HEK293T (cell line): ENCODE measurements at regions not wholly inside any gene's neighbourhood (a gene's known extent, or its start where the extent isn't known, plus 50 kb on each side); places are given as distances from the start of the nearest gene placed in this dataset.
"Not testable (repeated sequence)": the region's sequence is repeated elsewhere in the genome, so short reads cannot be mapped to it uniquely, and the experiment has no call there.

Source experiments
- CTCF ChIA-PET: fragments of 350-600 bp; formaldehyde crosslinking; extraction: SDS; loops from one replicate; lab custom pipeline; 2021; ENCODE audit warnings: antibody characterized with exemption, inconsistent platforms; lab: Yijun Ruan, JAX
- POLR2A ChIA-PET: fragments of 350-600 bp; formaldehyde crosslinking; extraction: SDS; loops from one replicate; lab custom pipeline; 2020; ENCODE audit warnings: antibody characterized with exemption, inconsistent platforms; lab: Yijun Ruan, JAX
- DNase-seq: peaks from one replicate; pipeline ENCODE4 v3.0.0; 2012; ENCODE audit warnings: mixed read lengths; ENCODE audit errors: extremely low spot score
- ARNT ChIP-seq: fragments of 450-650 bp; IDR thresholded peaks from 2 replicates; pipeline ENCODE4 v1.6.1; 2017; ENCODE audit warnings: mild to moderate bottlenecking
- BHLHE40 ChIP-seq: fragments of 450-650 bp; IDR thresholded peaks from 2 replicates; pipeline ENCODE4 v1.6.1; 2016; ENCODE audit warnings: mild to moderate bottlenecking, moderate library complexity, borderline replicate concordance
- CTBP1 ChIP-seq: fragments of 450-650 bp; IDR thresholded peaks from 2 replicates; pipeline ENCODE4 v1.6.1; 2016; ENCODE audit warnings: borderline replicate concordance
- ELF4 ChIP-seq: fragments of 450-650 bp; IDR thresholded peaks from 2 replicates; pipeline ENCODE4 v1.6.1; 2017; ENCODE audit warnings: antibody characterized with exemption
- FOXA1 ChIP-seq: fragments of 450-650 bp; IDR thresholded peaks from 2 replicates; pipeline ENCODE4 v1.6.1; 2016; ENCODE audit warnings: mild to moderate bottlenecking
- FOXK2 ChIP-seq: fragments of 450-650 bp; IDR thresholded peaks from 2 replicates; pipeline ENCODE4 v1.6.1; 2016; ENCODE audit warnings: mild to moderate bottlenecking
- FOXM1 ChIP-seq: fragments of 450-650 bp; IDR thresholded peaks from 2 replicates; pipeline ENCODE4 v1.6.1; 2017; ENCODE audit warnings: mild to moderate bottlenecking, borderline replicate concordance
- HDGF ChIP-seq: fragments of 450-650 bp; IDR thresholded peaks from 2 replicates; pipeline ENCODE4 v1.6.1; 2017; ENCODE audit warnings: antibody characterized with exemption, borderline replicate concordance
- L3MBTL2 ChIP-seq: fragments of 450-650 bp; conservative IDR thresholded peaks from 2 replicates; pipeline ENCODE4 v1.6.1; 2016; ENCODE audit warnings: mild to moderate bottlenecking
- LEF1 ChIP-seq: fragments of 450-650 bp; IDR thresholded peaks from 2 replicates; pipeline ENCODE4 v1.6.1; 2017; ENCODE audit warnings: mild to moderate bottlenecking, borderline replicate concordance
- NFRKB ChIP-seq: fragments of 450-650 bp; IDR thresholded peaks from 2 replicates; pipeline ENCODE4 v1.6.1; 2016; ENCODE audit warnings: mild to moderate bottlenecking, moderate library complexity
- PKNOX1 ChIP-seq: fragments of 450-650 bp; IDR thresholded peaks from 2 replicates; pipeline ENCODE4 v1.6.1; 2016
- SP1 ChIP-seq: fragments of 450-650 bp; IDR thresholded peaks from 2 replicates; pipeline ENCODE4 v1.6.1; 2017
- SUZ12 ChIP-seq: fragments of 450-650 bp; IDR thresholded peaks from 2 replicates; pipeline ENCODE4 v1.6.1; 2016; ENCODE audit warnings: mild to moderate bottlenecking
- TARDBP ChIP-seq: fragments of 450-650 bp; IDR thresholded peaks from 2 replicates; pipeline ENCODE4 v1.6.1; 2016
- ZNF384 ChIP-seq: fragments of 450-650 bp; IDR thresholded peaks from 2 replicates; pipeline ENCODE4 v1.6.1; 2016

GRCh38 chr2:144125751-144126150 is 394.2 kb downstream of the ZEB2 start:
- ChIA-PET POLR2A (no interaction called here), CTCF (interaction anchor here (0.6 kb wide), 1 partner anchor 409 kb away, joined by 3 read pairs; no protein-coding TSS in a partner anchor)
- TF ChIP-seq TARDBP (no peak), FOXK2 (no peak), SUZ12 (no peak), HDGF (no peak), FOXA1 (no peak), LEF1 (no peak), L3MBTL2 (no peak), ARNT (no peak), ZNF384 (no peak), CTBP1 (no peak)
- no peak for DNase-seq

DNA sequence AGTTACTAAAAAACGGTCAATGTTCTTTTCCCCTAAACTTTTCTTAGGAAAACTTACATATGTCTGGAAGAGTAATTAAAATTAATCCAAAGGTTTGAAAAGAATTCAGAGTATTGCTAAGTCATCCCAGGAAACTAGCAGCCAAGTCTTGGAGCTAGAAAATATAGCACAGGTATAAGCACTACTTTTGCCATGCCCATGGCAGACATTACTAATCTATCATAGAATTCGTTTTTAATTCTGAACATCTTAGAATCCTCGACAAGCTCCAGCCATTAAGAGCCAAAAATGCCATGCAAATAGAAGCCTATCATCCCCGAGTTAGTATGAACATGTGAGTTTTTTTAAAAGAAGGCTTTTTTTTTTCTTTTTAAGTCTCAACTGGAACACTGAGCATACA is 395.0 kb downstream of the ZEB2 start:
- DNase-seq: no peak
- TF ChIP-seq HDGF (no peak), CTBP1 (no peak), ZNF384 (no peak), BHLHE40 (no peak), ARNT (no peak), FOXK2 (no peak), SUZ12 (no peak), TARDBP (no peak), FOXM1 (no peak), L3MBTL2 (no peak), PKNOX1 (no peak), ELF4 (no peak)
- POLR2A ChIA-PET: no interaction called here
- CTCF ChIA-PET: no interaction called here

- ChIA-PET CTCF (no interaction called here), POLR2A (no interaction called here)
- TF ChIP-seq BHLHE40 (no peak), FOXA1 (no peak), FOXK2 (no peak), NFRKB (no peak), ELF4 (no peak), ZNF384 (no peak), L3MBTL2 (no peak), SP1 (no peak), PKNOX1 (no peak), SUZ12 (no peak), ARNT (no peak), FOXM1 (no peak)
- DNase-seq: no peak
These were observed 399.4 kb downstream of the ZEB2 start for GRCh38 chr2:144120487-144120886.

- TF ChIP-seq TARDBP (no peak), FOXA1 (no peak), NFRKB (no peak)
- CTCF ChIA-PET: no interaction called here
- no peak for DNase-seq
- POLR2A ChIA-PET: no interaction called here
These were observed 402.8 kb downstream of the ZEB2 start for GRCh38 chr2:144117086-144117485.

DNA sequence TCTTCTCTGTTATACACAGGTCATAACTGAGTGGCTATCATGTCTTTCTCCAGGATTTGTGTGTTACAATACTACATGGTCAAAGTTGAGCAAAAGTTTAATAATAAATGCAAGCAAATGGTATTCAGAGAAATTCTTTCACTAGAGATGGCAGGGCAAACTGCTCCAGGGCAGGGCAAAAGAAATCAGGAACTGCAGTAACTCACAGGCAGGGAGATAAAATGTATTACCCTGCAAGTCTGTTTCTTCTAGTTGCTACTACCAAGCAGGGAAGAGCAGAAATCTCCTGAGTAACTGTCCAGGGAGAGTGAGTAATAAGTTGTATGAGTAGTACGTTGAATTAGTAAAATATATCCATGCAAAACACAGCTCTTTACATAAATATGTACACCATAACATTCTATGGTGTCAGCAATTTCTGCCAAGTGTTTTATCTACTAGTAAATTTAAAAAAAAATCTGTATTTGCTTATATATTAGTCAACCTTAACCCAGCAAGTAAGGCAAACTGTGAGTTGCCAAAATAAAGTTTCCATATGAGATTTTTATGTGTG is 404.1 kb downstream of the ZEB2 start:
- ChIA-PET POLR2A (no interaction called here), CTCF (no interaction called here)
- TF ChIP-seq FOXA1 (no peak), ZNF384 (no peak), HDGF (no peak), LEF1 (no peak), ELF4 (no peak), FOXK2 (no peak), NFRKB (no peak), CTBP1 (no peak), BHLHE40 (no peak), PKNOX1 (no peak)
- DNase-seq: no peak

DNA sequence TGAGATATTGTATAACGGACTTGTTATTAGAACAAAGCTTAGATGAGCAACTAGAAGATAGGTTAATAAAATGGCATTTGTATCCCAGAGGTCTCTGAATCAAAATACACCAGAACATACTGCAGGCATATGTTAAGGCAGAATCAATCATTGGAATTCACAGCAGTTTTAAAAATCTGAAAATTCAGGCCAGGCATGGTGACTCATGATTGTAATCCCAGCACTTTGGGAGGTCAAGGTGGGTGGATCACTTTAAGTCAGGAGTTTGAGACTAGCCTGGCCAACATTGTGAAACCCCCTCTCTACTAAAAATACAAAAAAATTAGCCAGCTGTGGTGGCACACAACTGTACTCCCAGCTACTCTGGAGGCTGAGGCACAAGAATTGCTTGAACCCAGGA is 405.2 kb downstream of the ZEB2 start:
- no peak for DNase-seq
- CTCF ChIA-PET: no interaction called here
- POLR2A ChIA-PET: no interaction called here
- TF ChIP-seq ARNT: no peak
- no peak for TF ChIP-seq FOXA1
- TF ChIP-seq L3MBTL2: no peak
- no peak for TF ChIP-seq HDGF
- no peak for TF ChIP-seq NFRKB
- TF ChIP-seq FOXK2: no peak
- TF ChIP-seq ZNF384: no peak
- TF ChIP-seq LEF1: no peak

- no peak for DNase-seq
- CTCF ChIA-PET: no interaction called here
- POLR2A ChIA-PET: no interaction called here
- TF ChIP-seq FOXK2 (no peak), PKNOX1 (no peak), ARNT (no peak), LEF1 (no peak), ELF4 (no peak), FOXM1 (no peak), HDGF (no peak), L3MBTL2 (no peak), TARDBP (no peak), CTBP1 (no peak), SP1 (no peak), NFRKB (no peak), SUZ12 (no peak), FOXA1 (no peak), ZNF384 (no peak), BHLHE40 (no peak)
These were observed 408.5 kb downstream of the ZEB2 start for GRCh38 chr2:144111437-144111836.

DNA sequence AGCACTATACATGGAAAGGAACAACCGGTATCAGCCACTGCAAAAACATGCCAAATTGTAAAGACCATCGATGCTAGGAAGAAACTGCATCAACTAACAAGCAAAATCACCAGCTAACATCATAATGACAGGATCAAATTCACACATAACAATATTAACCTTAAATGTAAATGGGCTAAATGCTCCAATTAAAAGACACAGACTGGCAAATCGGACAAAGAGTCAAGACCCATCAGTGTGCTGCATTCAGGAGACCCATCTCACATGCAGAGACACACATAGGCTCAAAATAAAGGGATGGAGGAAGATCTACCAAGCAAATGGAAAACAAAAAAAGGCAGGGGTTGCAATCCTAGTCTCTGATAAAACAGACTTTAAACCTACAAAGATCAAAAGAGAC is 413.8 kb downstream of the ZEB2 start:
- DNase-seq, CTCF ChIA-PET, POLR2A ChIA-PET: not testable (repeated sequence)
